Upper lobe of left lung (tissue), 6 donors: ENCODE measurements at regions not wholly inside any gene's neighbourhood (a gene's known extent, or its start where the extent isn't known, plus 50 kb on each side); places are given as distances from the start of the nearest gene placed in this dataset.
"Not testable (repeated sequence)": the region's sequence is repeated elsewhere in the genome, so short reads cannot be mapped to it uniquely, and the experiment has no call there.

Experiments used
- ATAC-seq, 2 donors: fragments of 200-7000 bp; cut with Tn5 transposase; one replicate each; pipeline ENCODE4 v1.9.1; 2022; ENCODE audit warnings: mild to moderate bottlenecking in 2 of 2, moderate library complexity in 2 of 2; ENCODE audit not compliant: low FRiP score in 2 of 2
- DNase-seq, 2 donors: peaks; one replicate each; pipeline ENCODE4 v3.0.0-alpha.2; 2019 to 2020
- H3K27ac ChIP-seq, 4 donors: fragments of 200-600 bp; sonication (generic); one replicate each; pipeline ENCODE4 v1.5.1; 2016 to 2019
- H3K27me3 ChIP-seq, 4 donors: fragments of 200-600 bp; sonication (generic); one replicate each; pipeline ENCODE4 v1.5.1; 2017 to 2019
- H3K36me3 ChIP-seq, 4 donors: fragments of 200-600 bp; sonication (generic); one replicate each; pipeline ENCODE4 v1.5.1; 2016 to 2019
- H3K4me1 ChIP-seq, 4 donors: fragments of 200-600 bp; sonication (generic); one replicate each; pipeline ENCODE4 v1.5.1; 2018 to 2019
- H3K4me3 ChIP-seq, 4 donors: fragments of 200-600 bp; sonication (generic); one replicate each; pipeline ENCODE4 v1.5.1; 2017 to 2019; ENCODE audit warnings: mild to moderate bottlenecking in 2 of 4, moderate library complexity in 1 of 4
- H3K9me3 ChIP-seq, 4 donors: fragments of 200-600 bp; sonication (generic); one replicate each; pipeline ENCODE4 v1.5.1; 2018 to 2019
- EP300 ChIP-seq, 4 donors: sonication (generic); formaldehyde crosslinking; IDR thresholded peaks; one replicate each; pipeline ENCODE4 v1.5.1; 2017; ENCODE audit warnings: antibody characterized with exemption in 4 of 4, control low read depth in 2 of 4
- POLR2A ChIP-seq, 4 donors: fragments of 450-650 bp; IDR thresholded peaks; one replicate each; pipeline ENCODE4 v1.5.1; 2016 to 2017; ENCODE audit warnings: antibody characterized with exemption in 4 of 4, mild to moderate bottlenecking in 2 of 4
- POLR2AphosphoS5 ChIP-seq, 2 donors: sonication (generic); formaldehyde crosslinking; IDR thresholded peaks; one replicate each; pipeline ENCODE4 v1.5.1; 2017; ENCODE audit warnings: antibody characterized with exemption in 2 of 2
- WGBS, 2 donors: methylation state at CpG; one replicate each; pipeline ENCODE4 v1.1.5; 2017 to 2018; 5-methylcytosine and 5-hydroxymethylcytosine counted together
- TF ChIP-seq, protein P1 (sequence below), 6 experiments: fragments of 450-650 bp in 4 of 6; fragments of 200-600 bp in 2 of 6; sonication (generic) in 2 of 6; IDR thresholded peaks; one replicate each; pipeline ENCODE4 v1.5.1; 2016 to 2019; ENCODE audit warnings: antibody characterized with exemption in 6 of 6
- donor health status: DM: no; HTN: no; CAD: no; lungs with moderate emphysema.
- donor health status: DM: no; HTN: yes; CAD: no; lungs with severe emphysema.

DNA sequence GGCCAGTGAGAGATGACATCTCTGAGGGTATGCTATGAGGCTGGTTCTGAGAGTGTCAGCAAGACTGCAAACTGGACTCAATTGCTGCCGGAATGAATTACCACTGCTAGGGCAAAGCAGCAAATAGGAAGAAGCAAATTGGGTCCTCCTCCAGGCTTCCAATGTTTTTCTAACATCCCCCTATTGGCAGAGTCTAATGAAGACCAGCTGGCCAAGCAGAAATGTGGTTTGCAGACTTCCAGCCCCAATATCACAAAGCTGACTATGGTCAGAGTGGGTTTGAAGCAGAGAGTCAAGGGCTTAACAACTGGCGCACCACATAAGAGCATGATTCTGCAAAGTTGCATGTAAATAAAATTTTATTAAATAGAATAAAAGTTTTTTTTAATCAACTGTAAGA is 225.4 kb upstream of the GLRA2 start:
- no peak for TF ChIP-seq EP300 (IDR thresholded peaks at IDR 0.05)
- no peak for TF ChIP-seq POLR2AphosphoS5 (IDR thresholded peaks at IDR 0.05)
- TF ChIP-seq, protein P1, sequence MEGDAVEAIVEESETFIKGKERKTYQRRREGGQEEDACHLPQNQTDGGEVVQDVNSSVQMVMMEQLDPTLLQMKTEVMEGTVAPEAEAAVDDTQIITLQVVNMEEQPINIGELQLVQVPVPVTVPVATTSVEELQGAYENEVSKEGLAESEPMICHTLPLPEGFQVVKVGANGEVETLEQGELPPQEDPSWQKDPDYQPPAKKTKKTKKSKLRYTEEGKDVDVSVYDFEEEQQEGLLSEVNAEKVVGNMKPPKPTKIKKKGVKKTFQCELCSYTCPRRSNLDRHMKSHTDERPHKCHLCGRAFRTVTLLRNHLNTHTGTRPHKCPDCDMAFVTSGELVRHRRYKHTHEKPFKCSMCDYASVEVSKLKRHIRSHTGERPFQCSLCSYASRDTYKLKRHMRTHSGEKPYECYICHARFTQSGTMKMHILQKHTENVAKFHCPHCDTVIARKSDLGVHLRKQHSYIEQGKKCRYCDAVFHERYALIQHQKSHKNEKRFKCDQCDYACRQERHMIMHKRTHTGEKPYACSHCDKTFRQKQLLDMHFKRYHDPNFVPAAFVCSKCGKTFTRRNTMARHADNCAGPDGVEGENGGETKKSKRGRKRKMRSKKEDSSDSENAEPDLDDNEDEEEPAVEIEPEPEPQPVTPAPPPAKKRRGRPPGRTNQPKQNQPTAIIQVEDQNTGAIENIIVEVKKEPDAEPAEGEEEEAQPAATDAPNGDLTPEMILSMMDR (IDR thresholded peaks at IDR 0.05): no peak
- no peak for TF ChIP-seq POLR2A (IDR thresholded peaks at IDR 0.05)
- ATAC-seq (no peak), DNase-seq (no peak)
- Histone ChIP-seq H3K27me3 (no peaks in the 10 kb centered on the region), H3K9me3 (no peaks in the 10 kb centered on the region), H3K36me3 (no peaks in the 10 kb centered on the region), H3K27ac (no peak overlapping the region), H3K4me1 (no peaks in the 10 kb centered on the region), H3K4me3 (no peak overlapping the region)
- WGBS, 2 donors: 89 to 93% methylated on average over 2 of the region's 2 CpGs

DNA sequence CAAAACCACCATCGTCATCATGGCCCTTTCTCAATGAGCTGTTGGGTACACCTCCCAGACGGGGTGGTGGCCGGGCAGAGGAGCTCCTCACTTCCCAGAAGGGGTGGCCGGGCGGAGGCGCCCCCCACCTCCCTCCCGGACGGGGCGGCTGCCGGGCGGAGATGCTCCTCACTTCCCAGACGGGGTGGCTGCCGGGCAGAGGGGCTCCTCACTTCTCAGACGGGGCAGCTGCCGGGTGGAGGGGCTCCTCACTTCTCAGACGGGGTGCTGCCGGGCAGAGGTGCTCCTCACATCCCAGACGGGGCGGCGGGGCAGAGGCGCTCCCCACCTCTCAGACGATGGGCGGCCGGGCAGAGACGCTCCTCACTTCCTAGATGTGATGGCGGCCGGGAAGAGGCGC is 226.8 kb upstream of the GLRA2 start:
- DNase-seq: peak in 1 of 2 donors; percentile 33
- not testable (repeated sequence) for H3K9me3 ChIP-seq, H3K27ac ChIP-seq, H3K4me1 ChIP-seq, H3K36me3 ChIP-seq, ATAC-seq, H3K4me3 ChIP-seq, H3K27me3 ChIP-seq
- WGBS, 2 donors: 84 to 96% methylated on average over 5 to 10 of the region's 28 CpGs

DNA sequence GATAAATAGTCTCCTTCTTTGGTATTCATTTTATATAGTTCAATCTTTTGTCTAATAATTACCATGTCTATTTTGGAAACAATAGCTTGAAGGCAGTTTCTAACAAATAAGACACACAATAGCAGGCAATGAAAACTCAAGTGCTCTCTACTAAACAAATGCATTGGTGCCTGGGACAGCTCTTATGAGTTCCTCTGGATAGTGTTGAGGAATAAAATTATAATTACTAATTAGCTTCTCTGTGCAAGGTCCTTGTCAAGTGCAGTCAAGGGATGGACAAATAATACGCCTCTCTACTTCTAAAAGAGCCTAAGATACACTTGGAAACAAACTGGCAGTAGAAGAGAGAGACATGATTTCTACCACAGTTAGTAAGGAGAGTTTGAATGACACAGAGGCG is 229.0 kb upstream of the GLRA2 start:
- WGBS, 2 donors: 68 to 86% methylated on average over 2 of the region's 2 CpGs
- ATAC-seq (no peak), DNase-seq (no peak)
- no peaks in the 10 kb centered on the region for H3K36me3 ChIP-seq
- no peak overlapping the region for H3K4me3 ChIP-seq
- no peaks in the 10 kb centered on the region for H3K4me1 ChIP-seq
- H3K9me3 ChIP-seq: no peaks in the 10 kb centered on the region
- TF ChIP-seq, protein P1 (IDR thresholded peaks at IDR 0.05): no peak
- TF ChIP-seq POLR2AphosphoS5 (IDR thresholded peaks at IDR 0.05) (no peak), EP300 (IDR thresholded peaks at IDR 0.05) (no peak), POLR2A (IDR thresholded peaks at IDR 0.05) (no peak)
- H3K27ac ChIP-seq: no peak overlapping the region
- no peaks in the 10 kb centered on the region for H3K27me3 ChIP-seq

DNA sequence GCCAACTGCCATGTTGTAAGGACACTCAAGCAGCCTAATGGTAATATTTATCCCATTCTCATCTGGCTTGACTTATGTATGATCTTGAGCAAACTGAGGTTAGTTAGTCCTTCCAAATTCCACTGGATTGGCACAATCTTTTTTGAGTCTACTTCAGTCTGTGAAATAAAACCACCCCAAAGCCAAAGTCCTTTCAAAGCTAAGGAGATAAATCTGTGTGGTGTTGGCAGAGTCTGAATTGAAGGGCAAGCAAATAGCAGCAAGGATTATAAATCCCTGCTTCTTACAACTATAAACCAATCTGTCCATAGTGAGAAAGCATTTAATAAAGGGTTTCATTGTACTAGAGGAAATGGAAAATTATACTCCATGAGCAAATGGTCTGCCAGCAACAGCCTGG is 233.9 kb upstream of the GLRA2 start:
- Histone ChIP-seq H3K27ac (no peak overlapping the region), H3K9me3 (no peaks in the 10 kb centered on the region), H3K36me3 (no peaks in the 10 kb centered on the region), H3K27me3 (no peaks in the 10 kb centered on the region), H3K4me1 (no peaks in the 10 kb centered on the region), H3K4me3 (no peak overlapping the region)
- DNase-seq: no peak
- TF ChIP-seq POLR2AphosphoS5 (IDR thresholded peaks at IDR 0.05) (no peak), POLR2A (IDR thresholded peaks at IDR 0.05) (no peak)
- TF ChIP-seq, protein P1 (IDR thresholded peaks at IDR 0.05): no peak
- no peak for ATAC-seq

DNA sequence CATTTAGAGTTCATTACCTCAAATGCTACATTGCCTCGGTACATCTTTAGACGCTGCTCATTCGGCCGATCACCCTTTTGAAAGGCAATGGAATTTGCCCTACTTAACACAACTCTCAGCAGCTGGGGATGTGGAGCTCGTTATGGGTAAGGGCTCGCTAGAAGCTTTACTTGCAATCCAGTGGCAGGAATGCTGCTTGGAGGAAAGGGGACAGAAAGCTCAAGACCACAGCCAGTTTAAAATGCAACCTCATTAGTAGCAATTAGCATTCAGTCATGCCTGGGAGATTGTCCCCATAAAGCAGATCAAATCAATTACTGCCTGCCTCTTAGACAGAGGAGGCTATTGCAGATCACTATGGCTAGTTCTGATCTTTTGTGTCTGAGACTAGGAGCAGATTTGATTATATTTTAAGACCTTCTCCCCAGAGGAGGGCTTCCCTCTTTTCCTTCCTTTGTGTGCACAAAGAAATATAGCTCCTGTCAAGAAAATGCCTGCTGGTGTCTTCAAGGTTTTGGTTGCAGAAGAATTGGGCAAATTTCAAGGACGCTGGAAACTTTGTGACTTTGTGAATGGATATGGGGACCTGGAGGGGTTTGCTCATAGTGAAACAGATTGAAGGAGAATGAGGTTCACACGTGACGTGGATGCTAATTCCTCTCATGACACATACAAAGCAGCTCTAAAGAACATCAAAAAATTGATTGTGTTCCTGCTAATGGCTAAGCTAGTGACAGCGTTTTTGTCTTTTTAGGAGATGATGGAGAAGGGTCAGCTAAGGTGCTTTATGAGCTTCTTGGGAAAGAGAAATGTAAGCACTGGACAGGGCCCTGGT is 237.5 kb upstream of the GLRA2 start:
- WGBS, 2 donors: 67% methylated on average over 8 to 10 of the region's 10 CpGs
- no peak for ATAC-seq
- TF ChIP-seq POLR2A (IDR thresholded peaks at IDR 0.05) (no peak), POLR2AphosphoS5 (IDR thresholded peaks at IDR 0.05) (no peak), EP300 (IDR thresholded peaks at IDR 0.05) (no peak)
- TF ChIP-seq, protein P1 (IDR thresholded peaks at IDR 0.05): no peak
- DNase-seq: no peak
- Histone ChIP-seq H3K4me1 (no peaks in the 10 kb centered on the region), H3K9me3 (no peaks in the 10 kb centered on the region), H3K27me3 (no peaks in the 10 kb centered on the region), H3K27ac (no peak overlapping the region), H3K4me3 (no peak overlapping the region), H3K36me3 (no peaks in the 10 kb centered on the region)
